K562 (cell line): ENCODE measurements at regions not wholly inside any gene's neighbourhood (a gene's known extent, or its start where the extent isn't known, plus 50 kb on each side); places are given as distances from the start of the nearest gene placed in this dataset.

ENCODE experiments used
- ATAC-seq: fragments of 200-7000 bp; cut with Tn5 transposase; 3 replicates; pipeline ENCODE4 v1.9.1; 2020; ENCODE audit warnings: moderate library complexity
- BruUV-seq: library from RNA; stranded (reverse); fragments of 400-500 nt; replicated peaks from 2 replicates; lab custom pipeline; 2021; lab: Mats Ljungman, UMichigan
- CTCF ChIA-PET: fragments of 300-600 bp; formaldehyde crosslinking; extraction: SDS; loops from one replicate; lab custom pipeline; 2021; ENCODE audit warnings: low intra/inter-chr PET ratio; lab: Yijun Ruan, JAX
- POLR2A ChIA-PET: fragments of 300-600, 350-650 bp; sonication (Branson Sonifier 250); formaldehyde crosslinking; extraction: SDS; loops from one replicate; lab custom pipeline; 2021; ENCODE audit warnings: antibody characterized with exemption, inconsistent platforms; lab: Yijun Ruan, JAX
- DNase-seq, 4 experiments: peaks; one replicate each; pipeline versions ENCODE4 v3.0.0 to v3.0.0-alpha.2; 2011 to 2018; ENCODE audit warnings: low spot score in 3 of 4, mixed read lengths in 3 of 4; ENCODE audit errors: extremely low read depth in 1 of 4
- FAIRE-seq: peaks from 2 replicates; lab custom pipeline; 2011; peaks lifted over from hg19 to GRCh38; lab: Jason Lieb, UNC
- H2AFZ ChIP-seq: 2 replicates; pipeline ENCODE4 v1.6.0; 2011; ENCODE audit warnings: low read depth, low read length, control low read depth, inconsistent platforms
- H3K27ac ChIP-seq: fragments of 200-600 bp; 3 replicates; pipeline ENCODE4 v1.8.0; 2011; ENCODE audit warnings: low read depth, mild to moderate bottlenecking, control low read depth, inconsistent platforms, low read length, moderate library complexity, mixed read lengths; ENCODE audit errors: extremely low read depth
- H3K27me3 ChIP-seq, 2 experiments: fragments of 300-600 bp in 1 of 2; 2 replicates in 1 of 2; 3 replicates in 1 of 2; pipeline versions ENCODE4 v1.6.0 to v1.8.0; 2011; ENCODE audit warnings: inconsistent platforms in 2 of 2, low read length in 2 of 2, mild to moderate bottlenecking in 1 of 2, mixed read lengths in 1 of 2, moderate library complexity in 1 of 2; ENCODE audit not compliant: control insufficient read depth in 2 of 2, insufficient read depth in 2 of 2
- H3K36me3 ChIP-seq: fragments of 300-600 bp; 3 replicates; pipeline ENCODE4 v1.8.0; 2011; ENCODE audit warnings: mild to moderate bottlenecking, low read length, inconsistent platforms; ENCODE audit not compliant: control insufficient read depth, insufficient read depth
- H3K4me1 ChIP-seq, 2 experiments: fragments of 200-600 bp in 1 of 2; replicated peaks in 1 of 2; 2 replicates in 1 of 2; 3 replicates in 1 of 2; pipeline versions ENCODE4 v1.5.1 to v1.8.0; 2011; ENCODE audit warnings: inconsistent platforms in 2 of 2, low read length in 2 of 2, mild to moderate bottlenecking in 1 of 2, mixed read lengths in 1 of 2, moderate library complexity in 1 of 2; ENCODE audit not compliant: control insufficient read depth in 2 of 2, insufficient read depth in 2 of 2
- H3K4me2 ChIP-seq: 2 replicates; pipeline ENCODE4 v1.6.1; 2011; ENCODE audit warnings: low read length, control low read depth, inconsistent platforms, mixed read lengths; ENCODE audit not compliant: insufficient read depth
- H3K4me3 ChIP-seq: fragments of 200-600 bp; sonication (generic), shearing (Covaris generic); 2 replicates; pipeline ENCODE4 v1.5.1; 2016; ENCODE audit warnings: control low read depth, inconsistent platforms
- H3K79me2 ChIP-seq: fragments of 200-600 bp; 3 replicates; pipeline ENCODE4 v1.8.0; 2011; ENCODE audit warnings: low read length, inconsistent platforms; ENCODE audit not compliant: control insufficient read depth, insufficient read depth
- H3K9ac ChIP-seq, 2 experiments: 2 replicates each; pipeline versions ENCODE4 v1.6.0 to v1.6.1; 2011; ENCODE audit warnings: low read depth in 2 of 2, low read length in 2 of 2, control low read depth in 1 of 2, inconsistent platforms in 1 of 2, mild to moderate bottlenecking in 1 of 2, mixed read lengths in 1 of 2; ENCODE audit not compliant: insufficient read depth in 1 of 2
- H3K9me1 ChIP-seq: one replicate; pipeline ENCODE4 v1.6.0; 2011; ENCODE audit warnings: inconsistent platforms, mild to moderate bottlenecking, low read length, moderate library complexity; ENCODE audit not compliant: control insufficient read depth, insufficient read depth
- H3K9me3 ChIP-seq: replicated peaks from 2 replicates; pipeline ENCODE4 v1.5.1; 2011; ENCODE audit warnings: low read depth, low read length, inconsistent platforms; ENCODE audit not compliant: control insufficient read depth, insufficient read depth
- H4K20me1 ChIP-seq: replicated peaks from 2 replicates; pipeline ENCODE4 v1.6.1; 2011; ENCODE audit warnings: low read length, inconsistent platforms, mixed read lengths; ENCODE audit not compliant: control insufficient read depth, insufficient read depth
- CAMTA2 ChIP-seq: fragments of 250-450 bp; sonication (Bioruptor Pico); conservative IDR thresholded peaks from 2 replicates; pipeline ENCODE4 v1.5.1; 2022
- CHD2 ChIP-seq: IDR thresholded peaks from 2 replicates; pipeline ENCODE4 v1.6.1; 2011; ENCODE audit warnings: low read depth, low read length
- HNRNPK ChIP-seq: fragments of 200-400 bp; formaldehyde crosslinking; IDR thresholded peaks from one replicate; pipeline ENCODE4 v1.6.1; 2018; ENCODE audit warnings: mild to moderate bottlenecking, low read depth, low read length; ENCODE audit not compliant: poor library complexity, severe bottlenecking
- KLF1 ChIP-seq: fragments of 450-650 bp; IDR thresholded peaks from 2 replicates; pipeline ENCODE4 v1.6.1; 2016; ENCODE audit warnings: missing genetic modification characterization, missing compliant biosample characterization
- PPARD ChIP-seq: fragments of 250-450 bp; sonication (Bioruptor Pico); IDR thresholded peaks from 2 replicates; pipeline ENCODE4 v1.8.0; 2022; ENCODE audit warnings: inconsistent platforms, mild to moderate bottlenecking, moderate library complexity
- PTBP1 ChIP-seq: fragments of 200-400 bp; formaldehyde crosslinking; IDR thresholded peaks from 2 replicates; pipeline ENCODE4 v1.6.1; 2017; ENCODE audit warnings: low read depth, low read length
- RBM34 ChIP-seq: fragments of 200-400 bp; formaldehyde crosslinking; IDR thresholded peaks from 2 replicates; pipeline ENCODE4 v1.6.1; 2018; ENCODE audit warnings: low read length, borderline replicate concordance; ENCODE audit not compliant: insufficient read depth
- ZNF224 ChIP-seq: sonication (generic); formaldehyde crosslinking; IDR thresholded peaks from 2 replicates; pipeline ENCODE4 v1.8.0; 2022; ENCODE audit warnings: mild to moderate bottlenecking, missing genetic modification reagents
- ZNF316 ChIP-seq: fragments of 450-650 bp; IDR thresholded peaks from 2 replicates; pipeline ENCODE4 v1.6.1; 2016
- ZNF707 ChIP-seq: fragments of 250-450 bp; sonication (Bioruptor Pico); conservative IDR thresholded peaks from 2 replicates; pipeline ENCODE4 v1.8.0; 2022; ENCODE audit warnings: inconsistent platforms, mild to moderate bottlenecking, moderate library complexity
- WGBS: fragments of 100-300 bp; shearing (Covaris generic); methylation state at CpG from one replicate; pipeline ENCODE4 v1.1.6; 2016; ENCODE audit warnings: low coverage, mixed read lengths; ENCODE audit not compliant: insufficient coverage; ENCODE audit errors: missing lambda C conversion rate; 5-methylcytosine and 5-hydroxymethylcytosine counted together
- in situ Hi-C: fragments of 300-500 bp; cut with MboI; formaldehyde crosslinking; loops from 4 replicates; pipeline ENCODE4 v1.15.0; 2018; ENCODE audit warnings: inconsistent platforms, mixed read lengths
- intact Hi-C: fragments of 100-400 bp; cut with micrococcal nuclease; formaldehyde crosslinking; loops from 2 replicates; pipeline ENCODE4 v1.14.2; 2022
- TF ChIP-seq, protein P1 (sequence below): sonication (generic); formaldehyde crosslinking; IDR thresholded peaks from 2 replicates; pipeline ENCODE4 v1.5.0; 2020; ENCODE audit warnings: missing genetic modification reagents

DNA sequence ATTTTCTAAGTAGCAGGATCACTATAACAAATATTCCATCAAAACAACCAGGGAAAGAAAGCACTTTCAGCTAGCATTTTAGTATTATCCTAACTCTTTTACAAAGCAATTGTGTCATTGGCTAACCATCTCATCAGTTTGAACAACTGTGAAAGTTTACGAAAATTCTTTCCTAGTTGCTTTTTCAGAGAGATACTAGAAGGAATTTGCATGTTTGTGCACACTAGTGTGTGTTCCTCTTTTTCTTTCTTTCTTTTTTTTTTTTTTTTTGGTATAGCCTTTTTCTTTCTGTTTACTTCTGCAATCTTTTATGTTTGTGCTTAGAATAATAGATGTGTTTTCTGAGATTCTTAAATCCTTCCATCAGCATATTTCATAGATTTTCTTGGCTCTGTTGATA lies 124.7 kb upstream of the SEMA6A start:
- Histone ChIP-seq H3K9me1 (no peaks in the 10 kb centered on the region), H3K36me3 (no peaks in the 10 kb centered on the region), H3K4me3 (no peak overlapping the region), H3K9me3 (no peaks in the 10 kb centered on the region), H4K20me1 (no peaks in the 10 kb centered on the region), H3K4me1 (no peaks in the 10 kb centered on the region), H3K27ac (no peak overlapping the region), H2AFZ (no peak overlapping the region), H3K79me2 (no peaks in the 10 kb centered on the region), H3K9ac (no peak overlapping the region), H3K4me2 (no peak overlapping the region), H3K27me3 (no peaks in the 10 kb centered on the region; a peak in 1 of 5 replicates)
- no TSS peak for BruUV-seq
- intact Hi-C loops (no loop called here), in situ Hi-C loops (no loop called here)
- 0% methylated on average over 1 of the region's 1 CpG for WGBS
- no peak for FAIRE-seq
- DNase-seq = no peak
- ChIA-PET CTCF (no interaction called here), POLR2A (no interaction called here)
- 0 out of 2 replicates have a peak, but pooled peaks have one; percentile 23 for TF ChIP-seq ZNF316
- no peak for TF ChIP-seq ZNF224 (CRISPR knock-in tag)
- ATAC-seq = no peak

DNA sequence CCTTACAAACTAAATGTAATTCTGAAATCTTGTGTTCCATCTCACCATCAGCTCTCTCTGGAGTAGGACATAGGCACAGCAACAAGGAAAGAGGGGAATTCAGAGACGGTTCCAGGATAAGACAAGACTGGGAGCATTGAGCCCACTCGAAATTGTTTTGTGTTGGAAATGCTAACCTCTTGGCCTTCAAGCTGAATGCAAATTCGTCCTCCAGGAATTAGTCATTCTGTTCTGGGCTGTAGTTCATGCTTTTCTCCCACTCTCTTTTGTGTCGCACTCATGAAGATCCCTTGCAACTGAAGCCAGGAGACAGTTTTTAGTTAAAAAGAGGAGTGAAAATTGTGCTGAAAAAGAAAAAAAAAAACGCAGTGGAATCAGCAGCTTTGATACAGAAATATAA lies 121.7 kb upstream of the SEMA6A start:
- WGBS = 1% methylated on average over 5 of the region's 5 CpGs
- FAIRE-seq = no peak
- H3K4me1 ChIP-seq = no peaks in the 10 kb centered on the region
- no peaks in the 10 kb centered on the region for H3K27me3 ChIP-seq
- DNase-seq = no peak
- H3K9me3 ChIP-seq = no peaks in the 10 kb centered on the region
- no peaks in the 10 kb centered on the region for H4K20me1 ChIP-seq
- H3K27ac ChIP-seq = no peak overlapping the region
- no peak overlapping the region for H3K4me3 ChIP-seq
- BruUV-seq = no TSS peak
- intact Hi-C loops (no loop called here), in situ Hi-C loops (no loop called here)
- CTCF ChIA-PET = no interaction called here
- H3K79me2 ChIP-seq = no peaks in the 10 kb centered on the region
- H3K9me1 ChIP-seq = no peaks in the 10 kb centered on the region
- H3K36me3 ChIP-seq = no peaks in the 10 kb centered on the region
- H3K9ac ChIP-seq = no peak overlapping the region
- H3K4me2 ChIP-seq = no peak overlapping the region
- ATAC-seq = no peak
- TF ChIP-seq, protein P1, sequence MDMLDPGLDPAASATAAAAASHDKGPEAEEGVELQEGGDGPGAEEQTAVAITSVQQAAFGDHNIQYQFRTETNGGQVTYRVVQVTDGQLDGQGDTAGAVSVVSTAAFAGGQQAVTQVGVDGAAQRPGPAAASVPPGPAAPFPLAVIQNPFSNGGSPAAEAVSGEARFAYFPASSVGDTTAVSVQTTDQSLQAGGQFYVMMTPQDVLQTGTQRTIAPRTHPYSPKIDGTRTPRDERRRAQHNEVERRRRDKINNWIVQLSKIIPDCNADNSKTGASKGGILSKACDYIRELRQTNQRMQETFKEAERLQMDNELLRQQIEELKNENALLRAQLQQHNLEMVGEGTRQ (CRISPR knock-in tag) = no peak
- TF ChIP-seq CHD2 = no peak
- no peak for TF ChIP-seq CAMTA2 (CRISPR knock-in tag)
- TF ChIP-seq HNRNPK = no peak
- TF ChIP-seq ZNF707 (CRISPR knock-in tag) = no peak
- TF ChIP-seq PTBP1 = no peak
- no peak for TF ChIP-seq KLF1 (tag)
- no peak for TF ChIP-seq RBM34
- no peak for TF ChIP-seq PPARD (CRISPR knock-in tag)
- no peak overlapping the region for H2AFZ ChIP-seq
- POLR2A ChIA-PET = no interaction called here
